ENCODE measurements at regions not wholly inside any gene's neighbourhood (a gene's known extent, or its start where the extent isn't known, plus 50 kb on each side); places are given as distances from the start of the nearest gene placed in this dataset.

- TF ChIP-seq CTCF (IDR thresholded peaks at IDR 0.05): no peak
Measured at GRCh38 chr18:78411539-78411938, 568.1 kb upstream of the SALL3 start.

GRCh38 chr18:78414302-78414701, 565.3 kb upstream of the SALL3 start:
- TF ChIP-seq CTCF (IDR thresholded peaks at IDR 0.05): no peak

- TF ChIP-seq CTCF (IDR thresholded peaks at IDR 0.05): no peak
Measured at GRCh38 chr18:78416853-78417252, 562.8 kb upstream of the SALL3 start.

GRCh38 chr18:78418379-78418778, 561.2 kb upstream of the SALL3 start:
- no peak for TF ChIP-seq CTCF (IDR thresholded peaks at IDR 0.05)

- TF ChIP-seq CTCF (IDR thresholded peaks at IDR 0.05): no peak
Measured at GRCh38 chr18:78419171-78419570, 560.4 kb upstream of the SALL3 start.

GRCh38 chr18:78420116-78420515, 559.5 kb upstream of the SALL3 start:
- TF ChIP-seq CTCF (IDR thresholded peaks at IDR 0.05): no peak

- TF ChIP-seq CTCF (IDR thresholded peaks at IDR 0.05): no peak
Measured at GRCh38 chr18:78421392-78421791, 558.2 kb upstream of the SALL3 start.

- TF ChIP-seq CTCF (IDR thresholded peaks at IDR 0.05): no peak
Measured at GRCh38 chr18:78422336-78422735, 557.3 kb upstream of the SALL3 start.

Data from LNCAP (cell line).